ENCODE measurements at regions not wholly inside any gene's neighbourhood (a gene's known extent, or its start where the extent isn't known, plus 50 kb on each side); places are given as distances from the start of the nearest gene placed in this dataset.

- Histone ChIP-seq H2AFZ (ENCODE audit: low read depth, low read length) (peak overlapping the region; percentile 6), H3K27ac (ENCODE audit: low read length, poor library complexity, severe bottlenecking) (no peak overlapping the region), H3K27me3 (ENCODE audit: control insufficient read depth in 1 of 2, insufficient read depth in 1 of 2, low read length in 2 of 2) (peaks cover 17 to 27% of the 10 kb centered on the region in 2 experiments), H4K8ac (ENCODE audit: low read length) (peak overlapping the region; percentile 97), H2BK5ac (ENCODE audit: low read depth, low read length, poor library complexity, severe bottlenecking) (no peak overlapping the region), H2BK15ac (ENCODE audit: low read depth, poor library complexity, severe bottlenecking) (peak overlapping the region; percentile 99), H3K23ac (ENCODE audit: low read length in 2 of 2) (peak overlapping the region in 1 of 2 experiments; percentile 11), H3K14ac (ENCODE audit: low read length in 2 of 2) (peak overlapping the region; percentile 29 to 49), H3K36me3 (ENCODE audit: control insufficient read depth in 1 of 2, insufficient read depth in 2 of 2, low read depth in 1 of 2, low read length in 2 of 2) (no peaks in the 10 kb centered on the region), H2BK12ac (ENCODE audit: low read length in 2 of 2) (peak overlapping the region; percentile 23 to 72), H3K79me1 (replicated peaks; ENCODE audit: low read length, poor library complexity, severe bottlenecking) (no peaks in the 10 kb centered on the region), H3K4me3 (ENCODE audit: insufficient read depth in 1 of 2, low read depth in 1 of 2, low read length in 2 of 2) (peak overlapping the region; percentile 56 to 78), H3K18ac (ENCODE audit: low read depth in 1 of 2, low read length in 2 of 2) (peak overlapping the region; percentile 82 to 88), H3K4me1 (ENCODE audit: control insufficient read depth, insufficient read depth, low read depth, low read length) (peaks cover 19% of the 10 kb centered on the region), H3K4ac (ENCODE audit: low read depth in 1 of 2, low read length in 2 of 2) (peak overlapping the region; percentile 62 to 75), H2AK5ac (ENCODE audit: low read length, severe bottlenecking) (peak overlapping the region; percentile 8), H3K9ac (ENCODE audit: low read length) (peak overlapping the region; percentile 81), H4K91ac (ENCODE audit: low read length) (peak overlapping the region; percentile 89), H3K9me3 (ENCODE audit: control insufficient read depth, low read length) (no peaks in the 10 kb centered on the region), H2BK120ac (ENCODE audit: low read depth, low read length) (peak overlapping the region; percentile 95), H3K4me2 (ENCODE audit: low read length, poor library complexity, severe bottlenecking) (peak overlapping the region; percentile 67)
- WGBS = 21% methylated on average over 23 of the region's 25 CpGs
- DNase-seq = no peak
Measured at GRCh38 chr9:129437626-129438323, 183.1 kb downstream of the C9orf50 start.

GRCh38 chr9:129436751-129437625, 183.9 kb downstream of the C9orf50 start:
- H2BK12ac ChIP-seq (ENCODE audit: low read length in 2 of 2) = peak overlapping the region; percentile 16 to 72
- H4K91ac ChIP-seq (ENCODE audit: low read length) = peak overlapping the region; percentile 89
- peak overlapping the region; percentile 67 for H3K4me2 ChIP-seq (ENCODE audit: low read length, poor library complexity, severe bottlenecking)
- H2AFZ ChIP-seq (ENCODE audit: low read depth, low read length) = no peak overlapping the region
- H2BK15ac ChIP-seq (ENCODE audit: low read depth, poor library complexity, severe bottlenecking) = peak overlapping the region; percentile 99
- H3K4me1 ChIP-seq (ENCODE audit: control insufficient read depth, insufficient read depth, low read depth, low read length) = peaks cover 25% of the 10 kb centered on the region
- H3K4ac ChIP-seq (ENCODE audit: low read depth in 1 of 2, low read length in 2 of 2) = peak overlapping the region; percentile 30 to 75
- H2BK120ac ChIP-seq (ENCODE audit: low read depth, low read length) = peak overlapping the region; percentile 95
- peaks cover 17 to 24% of the 10 kb centered on the region in 2 experiments for H3K27me3 ChIP-seq (ENCODE audit: control insufficient read depth in 1 of 2, insufficient read depth in 1 of 2, low read length in 2 of 2)
- H3K9ac ChIP-seq (ENCODE audit: low read length) = peak overlapping the region; percentile 81
- no peaks in the 10 kb centered on the region for H3K79me1 ChIP-seq (replicated peaks; ENCODE audit: low read length, poor library complexity, severe bottlenecking)
- peak overlapping the region in 1 of 2 experiments; percentile 10 for H3K23ac ChIP-seq (ENCODE audit: low read length in 2 of 2)
- H2AK5ac ChIP-seq (ENCODE audit: low read length, severe bottlenecking) = no peak overlapping the region
- no peak overlapping the region for H2BK5ac ChIP-seq (ENCODE audit: low read depth, low read length, poor library complexity, severe bottlenecking)
- H3K18ac ChIP-seq (ENCODE audit: low read depth in 1 of 2, low read length in 2 of 2) = peak overlapping the region; percentile 88 to 89
- peak overlapping the region; percentile 56 to 78 for H3K4me3 ChIP-seq (ENCODE audit: insufficient read depth in 1 of 2, low read depth in 1 of 2, low read length in 2 of 2)
- no peaks in the 10 kb centered on the region for H3K9me3 ChIP-seq (ENCODE audit: control insufficient read depth, low read length)
- WGBS = 20% methylated on average over 75 of the region's 78 CpGs
- H3K14ac ChIP-seq (ENCODE audit: low read length in 2 of 2) = peak overlapping the region; percentile 19 to 49
- no peak overlapping the region for H3K27ac ChIP-seq (ENCODE audit: low read length, poor library complexity, severe bottlenecking)
- H4K8ac ChIP-seq (ENCODE audit: low read length) = peak overlapping the region; percentile 97
- no peaks in the 10 kb centered on the region for H3K36me3 ChIP-seq (ENCODE audit: control insufficient read depth in 1 of 2, insufficient read depth in 2 of 2, low read depth in 1 of 2, low read length in 2 of 2)
- DNase-seq = peak; percentile 72

- no peak overlapping the region for H2BK120ac ChIP-seq (ENCODE audit: low read depth, low read length)
Measured at GRCh38 chr9:129435988-129436717, 184.7 kb downstream of the C9orf50 start.

More at GRCh38 chr9:129435988-129436717, 184.7 kb downstream of the C9orf50 start:
- H3K4me1 ChIP-seq (ENCODE audit: control insufficient read depth, insufficient read depth, low read depth, low read length) = peaks cover 25% of the 10 kb centered on the region
- no peaks in the 10 kb centered on the region for H3K36me3 ChIP-seq (ENCODE audit: control insufficient read depth in 1 of 2, insufficient read depth in 2 of 2, low read depth in 1 of 2, low read length in 2 of 2)
- H3K27me3 ChIP-seq (ENCODE audit: control insufficient read depth in 1 of 2, insufficient read depth in 1 of 2, low read length in 2 of 2) = peaks cover 17 to 24% of the 10 kb centered on the region in 2 experiments
- H3K4ac ChIP-seq (ENCODE audit: low read depth in 1 of 2, low read length in 2 of 2) = peak overlapping the region in 1 of 2 experiments; percentile 32
- H3K4me3 ChIP-seq (ENCODE audit: insufficient read depth in 1 of 2, low read depth in 1 of 2, low read length in 2 of 2) = peak overlapping the region in 1 of 2 experiments; percentile 78
- H3K23ac ChIP-seq (ENCODE audit: low read length in 2 of 2) = no peak overlapping the region
- H2BK15ac ChIP-seq (ENCODE audit: low read depth, poor library complexity, severe bottlenecking) = no peak overlapping the region
- H2AFZ ChIP-seq (ENCODE audit: low read depth, low read length) = no peak overlapping the region
- 32% methylated on average over 30 of the region's 30 CpGs for WGBS
- H3K14ac ChIP-seq (ENCODE audit: low read length in 2 of 2) = no peak overlapping the region
- H2BK12ac ChIP-seq (ENCODE audit: low read length in 2 of 2) = peak overlapping the region in 1 of 2 experiments; percentile 70
- no peak for DNase-seq
- no peak overlapping the region for H2BK5ac ChIP-seq (ENCODE audit: low read depth, low read length, poor library complexity, severe bottlenecking)
- H4K8ac ChIP-seq (ENCODE audit: low read length) = peak overlapping the region; percentile 97
- no peak overlapping the region for H4K91ac ChIP-seq (ENCODE audit: low read length)
- no peak overlapping the region for H3K4me2 ChIP-seq (ENCODE audit: low read length, poor library complexity, severe bottlenecking)
- H3K27ac ChIP-seq (ENCODE audit: low read length, poor library complexity, severe bottlenecking) = no peak overlapping the region
- H3K79me1 ChIP-seq (replicated peaks; ENCODE audit: low read length, poor library complexity, severe bottlenecking) = no peaks in the 10 kb centered on the region
- H2AK5ac ChIP-seq (ENCODE audit: low read length, severe bottlenecking) = no peak overlapping the region
- peak overlapping the region in 1 of 2 experiments; percentile 89 for H3K18ac ChIP-seq (ENCODE audit: low read depth in 1 of 2, low read length in 2 of 2)
- no peak overlapping the region for H3K9ac ChIP-seq (ENCODE audit: low read length)
- no peaks in the 10 kb centered on the region for H3K9me3 ChIP-seq (ENCODE audit: control insufficient read depth, low read length)

Measured in mesenchymal stem cell (in vitro differentiated cells and primary cell).